H1 (cell line): ENCODE measurements at regions not wholly inside any gene's neighbourhood (a gene's known extent, or its start where the extent isn't known, plus 50 kb on each side); places are given as distances from the start of the nearest gene placed in this dataset.
"Not testable (repeated sequence)": the region's sequence is repeated elsewhere in the genome, so short reads cannot be mapped to it uniquely, and the experiment has no call there.

ENCODE experiments used
- CTCF ChIA-PET: fragments of 300-600 bp; sonication (Branson Sonifier 250); formaldehyde crosslinking; loops from one replicate; lab custom pipeline; 2021; ENCODE audit not compliant: partially characterized antibody; lab: Charles Lee
- POLR2A ChIA-PET: fragments of 300-600 bp; sonication (Branson Sonifier 250); formaldehyde crosslinking; loops from one replicate; lab custom pipeline; 2021; ENCODE audit warnings: inconsistent platforms; ENCODE audit not compliant: partially characterized antibody; lab: Charles Lee
- DNase-seq, 2 experiments: peaks; one replicate each; pipeline versions ENCODE4 v3.0.0 to v3.0.0-alpha.2; 2010 to 2022; ENCODE audit warnings: low spot score in 2 of 2, low read depth in 1 of 2, mixed read lengths in 1 of 2
- FAIRE-seq: peaks from 2 replicates; lab custom pipeline; 2011; peaks lifted over from hg19 to GRCh38; lab: Jason Lieb, UNC
- H2AFZ ChIP-seq: 2 replicates; pipeline ENCODE4 v1.8.1; 2012; ENCODE audit warnings: low read length, inconsistent platforms
- H2AK5ac ChIP-seq: 2 replicates; pipeline ENCODE4 v1.6.1; 2013; ENCODE audit warnings: low read depth, low read length
- H2BK120ac ChIP-seq: replicated peaks from 2 replicates; pipeline ENCODE3; 2013; ENCODE audit warnings: low read depth, low read length, inconsistent platforms
- H2BK12ac ChIP-seq: 2 replicates; pipeline ENCODE4 v1.6.1; 2013; ENCODE audit warnings: low read depth, low read length
- H2BK15ac ChIP-seq: 2 replicates; pipeline ENCODE4 v1.6.1; 2013; ENCODE audit warnings: low read length
- H2BK20ac ChIP-seq: 2 replicates; pipeline ENCODE4 v1.6.1; 2013; ENCODE audit warnings: low read length
- H2BK5ac ChIP-seq: 2 replicates; pipeline ENCODE4 v1.6.1; 2013; ENCODE audit warnings: low read depth, low read length
- H3K14ac ChIP-seq: 2 replicates; pipeline ENCODE4 v1.6.1; 2013; ENCODE audit warnings: inconsistent platforms; ENCODE audit not compliant: insufficient read length
- H3K18ac ChIP-seq: 2 replicates; pipeline ENCODE4 v1.6.1; 2013; ENCODE audit warnings: low read length; ENCODE audit errors: extremely low read depth
- H3K23ac ChIP-seq: 2 replicates; pipeline ENCODE4 v1.6.1; 2013; ENCODE audit warnings: inconsistent platforms; ENCODE audit not compliant: insufficient read length
- H3K23me2 ChIP-seq: 2 replicates; pipeline ENCODE4 v1.6.1; 2013; ENCODE audit warnings: low read depth, low read length
- H3K27ac ChIP-seq: 2 replicates; pipeline ENCODE4 v1.6.1; 2011; ENCODE audit warnings: low read depth, low read length, inconsistent platforms
- H3K27me3 ChIP-seq, 4 experiments: replicated peaks in 1 of 4; 1 replicate in 1 of 4; 2 replicates in 3 of 4; pipeline versions ENCODE4 v1.6.1 to v1.8.1; 2011 to 2013; ENCODE audit warnings: low read length in 3 of 4, mild to moderate bottlenecking in 3 of 4, inconsistent platforms in 2 of 4, mixed read lengths in 2 of 4, moderate library complexity in 1 of 4; ENCODE audit not compliant: control insufficient read depth in 3 of 4, insufficient read depth in 3 of 4; ENCODE audit errors: extremely low read depth in 1 of 4
- H3K36me3 ChIP-seq, 4 experiments: 2 replicates each; pipeline versions ENCODE4 v1.6.1 to v1.8.1; 2011 to 2013; ENCODE audit warnings: mild to moderate bottlenecking in 4 of 4, low read length in 3 of 4, moderate library complexity in 2 of 4, control low read depth in 1 of 4, inconsistent platforms in 1 of 4; ENCODE audit not compliant: insufficient read depth in 4 of 4, control insufficient read depth in 2 of 4
- H3K4ac ChIP-seq: replicated peaks from 2 replicates; pipeline ENCODE3; 2013; ENCODE audit warnings: low read length, low read depth, mixed read lengths, inconsistent platforms; ENCODE audit not compliant: insufficient read length
- H3K4me1 ChIP-seq, 4 experiments: replicated peaks in 1 of 4; 1 replicate in 1 of 4; 2 replicates in 3 of 4; pipeline versions ENCODE4 v1.6.1 to v1.8.1; 2011 to 2013; ENCODE audit warnings: low read length in 3 of 4, inconsistent platforms in 2 of 4, mixed read lengths in 1 of 4; ENCODE audit not compliant: insufficient read depth in 4 of 4, control insufficient read depth in 3 of 4
- H3K4me2 ChIP-seq, 2 experiments: 2 replicates each; pipeline versions ENCODE4 v1.6.1 to v1.8.1; 2011 to 2013; ENCODE audit warnings: low read depth in 2 of 2, low read length in 2 of 2, control low read depth in 1 of 2, inconsistent platforms in 1 of 2, mild to moderate bottlenecking in 1 of 2; ENCODE audit not compliant: insufficient read depth in 1 of 2
- H3K4me3 ChIP-seq, 4 experiments: fragments of 200-600, 300-600 bp in 1 of 4; sonication (generic), shearing (Covaris generic), sonication (Bioruptor Twin) in 1 of 4; 2 replicates each; pipeline versions ENCODE4 v1.5.1 to v1.8.1; 2011 to 2016; ENCODE audit warnings: low read length in 4 of 4, low read depth in 3 of 4, control low read depth in 2 of 4, inconsistent platforms in 2 of 4, mild to moderate bottlenecking in 2 of 4, mixed read lengths in 1 of 4, moderate library complexity in 1 of 4; ENCODE audit not compliant: insufficient read depth in 2 of 4; ENCODE audit errors: extremely low read depth in 1 of 4
- H3K56ac ChIP-seq: replicated peaks from 2 replicates; pipeline ENCODE3; 2013; ENCODE audit warnings: low read depth, mild to moderate bottlenecking, mixed read lengths, low read length, inconsistent platforms; ENCODE audit not compliant: insufficient read length
- H3K79me1 ChIP-seq: 2 replicates; pipeline ENCODE4 v1.6.1; 2013; ENCODE audit warnings: low read depth, low read length, control low read depth
- H3K79me2 ChIP-seq, 2 experiments: 2 replicates each; pipeline versions ENCODE4 v1.6.1 to v1.8.1; 2012 to 2013; ENCODE audit warnings: low read length in 2 of 2, mild to moderate bottlenecking in 2 of 2, inconsistent platforms in 1 of 2; ENCODE audit not compliant: insufficient read depth in 2 of 2, control insufficient read depth in 1 of 2
- H3K9ac ChIP-seq, 4 experiments: replicated peaks in 1 of 4; 1 replicate in 1 of 4; 2 replicates in 3 of 4; pipeline versions ENCODE4 v1.6.1 to v1.8.1; 2011 to 2013; ENCODE audit warnings: low read depth in 3 of 4, low read length in 3 of 4, control low read depth in 2 of 4, mild to moderate bottlenecking in 2 of 4, moderate library complexity in 2 of 4, inconsistent platforms in 1 of 4; ENCODE audit errors: extremely low read depth in 1 of 4
- H3K9me3 ChIP-seq, 2 experiments: 2 replicates each; pipeline versions ENCODE4 v1.6.1 to v1.8.1; 2012 to 2013; ENCODE audit warnings: mild to moderate bottlenecking in 2 of 2, moderate library complexity in 2 of 2, control low read depth in 1 of 2, inconsistent platforms in 1 of 2, low read depth in 1 of 2, low read length in 1 of 2, mixed read lengths in 1 of 2; ENCODE audit not compliant: insufficient read depth in 2 of 2
- H4K20me1 ChIP-seq, 2 experiments: replicated peaks in 1 of 2; 2 replicates each; pipeline versions ENCODE3 to v1.8.1; 2011 to 2013; ENCODE audit warnings: inconsistent platforms in 2 of 2, low read length in 2 of 2, mild to moderate bottlenecking in 1 of 2; ENCODE audit not compliant: insufficient read depth in 2 of 2, control insufficient read depth in 1 of 2
- H4K5ac ChIP-seq: 2 replicates; pipeline ENCODE4 v1.6.1; 2013; ENCODE audit warnings: low read length, low read depth, mixed read lengths, inconsistent platforms; ENCODE audit not compliant: insufficient read length
- H4K8ac ChIP-seq: 2 replicates; pipeline ENCODE4 v1.8.0; 2013; ENCODE audit warnings: mild to moderate bottlenecking, moderate library complexity, low read length, inconsistent platforms; ENCODE audit not compliant: insufficient read depth; ENCODE audit errors: extremely low read depth
- H4K91ac ChIP-seq: replicated peaks from 2 replicates; pipeline ENCODE3; 2013; ENCODE audit warnings: low read length, mixed read lengths, inconsistent platforms; ENCODE audit not compliant: insufficient read length
- WGBS, 2 experiments: shearing (Covaris generic) in 1 of 2; methylation state at CpG; one replicate each; pipeline versions ENCODE4 v1.1.6 to v1.1.7; 2013 to 2015; ENCODE audit warnings: low lambda C conversion rate in 2 of 2, mixed read lengths in 2 of 2, inconsistent platforms in 1 of 2, low coverage in 1 of 2, missing lambda C conversion rate in 1 of 2; ENCODE audit not compliant: insufficient replicate concordance in 2 of 2, insufficient coverage in 1 of 2, insufficient read length in 1 of 2; ENCODE audit errors: extremely low coverage in 1 of 2, missing lambda C conversion rate in 1 of 2; 5-methylcytosine and 5-hydroxymethylcytosine counted together

- H4K91ac ChIP-seq, H2BK12ac ChIP-seq, DNase-seq, H2BK20ac ChIP-seq, H3K23me2 ChIP-seq, H3K27ac ChIP-seq, H3K79me2 ChIP-seq, H3K23ac ChIP-seq, H3K56ac ChIP-seq, H3K14ac ChIP-seq, POLR2A ChIA-PET, H2BK120ac ChIP-seq, H4K20me1 ChIP-seq, H2AK5ac ChIP-seq, H3K79me1 ChIP-seq, H2BK15ac ChIP-seq, H3K4me1 ChIP-seq, FAIRE-seq, H3K9me3 ChIP-seq, H3K27me3 ChIP-seq, H3K18ac ChIP-seq, H4K5ac ChIP-seq, H4K8ac ChIP-seq, H3K9ac ChIP-seq, H2BK5ac ChIP-seq, H3K36me3 ChIP-seq, H3K4me3 ChIP-seq, H3K4me2 ChIP-seq, H2AFZ ChIP-seq, H3K4ac ChIP-seq: not testable (repeated sequence)
- WGBS, 2 experiments = 98% methylated on average over 4 of the region's 4 CpGs; no CpG with 5 or more reads in 1 of the 2 experiments
- CTCF ChIA-PET = interaction anchor here (1.3 kb wide), 1 partner anchor 12 kb away, joined by 3 read pairs; no protein-coding TSS in a partner anchor
Measured at GRCh38 chr20:54788260-54788659, 312.9 kb downstream of the DOK5 start.

GRCh38 chr20:54782758-54783157 lies 307.4 kb downstream of the DOK5 start:
- POLR2A ChIA-PET, H3K36me3 ChIP-seq, H2BK15ac ChIP-seq, H2BK120ac ChIP-seq, H2BK12ac ChIP-seq, H4K5ac ChIP-seq, H2AFZ ChIP-seq, DNase-seq, H3K23me2 ChIP-seq, H4K8ac ChIP-seq, H2BK5ac ChIP-seq, H4K91ac ChIP-seq, H3K4me1 ChIP-seq, H3K56ac ChIP-seq, CTCF ChIA-PET, FAIRE-seq, H3K23ac ChIP-seq, H3K9me3 ChIP-seq, H3K79me1 ChIP-seq, H3K9ac ChIP-seq, H3K18ac ChIP-seq, H3K79me2 ChIP-seq, H3K27me3 ChIP-seq, H3K14ac ChIP-seq, H2AK5ac ChIP-seq, H2BK20ac ChIP-seq, H3K4me3 ChIP-seq, H3K4ac ChIP-seq, H4K20me1 ChIP-seq, H3K27ac ChIP-seq, H3K4me2 ChIP-seq: not testable (repeated sequence)
- WGBS, 2 experiments = 90% methylated on average over 8 of the region's 9 CpGs; no CpG with 5 or more reads in 1 of the 2 experiments
